Prostate gland (tissue), 2 donors: ENCODE measurements at regions not wholly inside any gene's neighbourhood (a gene's known extent, or its start where the extent isn't known, plus 50 kb on each side); places are given as distances from the start of the nearest gene placed in this dataset.

Experiments
- POLR2A ChIP-seq: fragments of 450-650 bp; IDR thresholded peaks from one replicate; pipeline ENCODE4 v1.6.1; 2016; ENCODE audit warnings: antibody characterized with exemption, mild to moderate bottlenecking
- POLR2AphosphoS5 ChIP-seq: sonication (generic); formaldehyde crosslinking; IDR thresholded peaks from one replicate; pipeline ENCODE4 v1.6.1; 2017; ENCODE audit warnings: antibody characterized with exemption
- TF ChIP-seq, protein P1 (sequence below), 4 experiments: fragments of 200-600 bp in 2 of 4; fragments of 450-650 bp in 2 of 4; sonication (generic) in 2 of 4; IDR thresholded peaks; 1 replicate in 3 of 4; 2 replicates in 1 of 4; pipeline ENCODE4 v1.5.1; 2016 to 2019; ENCODE audit warnings: antibody characterized with exemption in 4 of 4, mild to moderate bottlenecking in 2 of 4, moderate library complexity in 2 of 4

DNA sequence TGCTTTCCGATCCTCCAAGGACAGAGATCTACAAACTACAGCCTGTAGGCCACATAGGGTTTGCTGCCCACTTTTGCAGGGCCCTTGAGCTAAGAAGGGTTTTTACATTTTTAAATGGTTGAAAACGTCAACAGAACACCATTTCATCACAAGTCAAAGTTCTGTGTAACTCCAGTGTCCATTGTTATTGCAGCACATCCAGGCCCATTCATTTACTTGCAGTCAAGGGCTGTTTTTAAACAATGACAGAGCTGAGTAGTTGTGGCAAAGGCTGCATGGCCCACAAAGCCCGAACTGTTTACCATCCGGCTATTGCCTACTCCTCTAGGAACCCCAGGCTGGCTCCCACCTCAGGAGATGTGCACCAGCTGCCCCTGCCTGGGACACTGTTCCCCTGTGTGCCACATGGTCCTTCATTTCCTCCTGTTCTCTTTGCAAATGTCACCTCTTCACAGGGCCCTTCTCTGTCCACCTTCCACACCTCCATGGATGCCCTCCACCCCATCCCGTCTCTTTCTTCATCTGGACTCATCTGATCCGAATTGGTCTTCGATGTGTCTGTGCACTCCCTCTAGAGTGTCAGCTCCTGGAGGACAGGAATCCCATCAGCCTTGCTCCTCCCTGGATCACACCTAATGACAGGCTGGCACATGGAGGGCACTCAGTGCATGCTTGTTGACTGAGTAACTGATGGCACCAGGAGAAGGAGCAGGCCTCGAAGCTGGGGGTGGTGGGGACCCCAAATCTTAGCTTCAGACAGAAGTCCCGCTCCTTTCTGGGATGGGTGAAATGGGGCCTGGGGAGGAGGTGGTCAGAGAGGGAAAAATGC is 69.5 kb upstream of the IQSEC1 start:
- TF ChIP-seq POLR2AphosphoS5, result no peak
- TF ChIP-seq, protein P1, sequence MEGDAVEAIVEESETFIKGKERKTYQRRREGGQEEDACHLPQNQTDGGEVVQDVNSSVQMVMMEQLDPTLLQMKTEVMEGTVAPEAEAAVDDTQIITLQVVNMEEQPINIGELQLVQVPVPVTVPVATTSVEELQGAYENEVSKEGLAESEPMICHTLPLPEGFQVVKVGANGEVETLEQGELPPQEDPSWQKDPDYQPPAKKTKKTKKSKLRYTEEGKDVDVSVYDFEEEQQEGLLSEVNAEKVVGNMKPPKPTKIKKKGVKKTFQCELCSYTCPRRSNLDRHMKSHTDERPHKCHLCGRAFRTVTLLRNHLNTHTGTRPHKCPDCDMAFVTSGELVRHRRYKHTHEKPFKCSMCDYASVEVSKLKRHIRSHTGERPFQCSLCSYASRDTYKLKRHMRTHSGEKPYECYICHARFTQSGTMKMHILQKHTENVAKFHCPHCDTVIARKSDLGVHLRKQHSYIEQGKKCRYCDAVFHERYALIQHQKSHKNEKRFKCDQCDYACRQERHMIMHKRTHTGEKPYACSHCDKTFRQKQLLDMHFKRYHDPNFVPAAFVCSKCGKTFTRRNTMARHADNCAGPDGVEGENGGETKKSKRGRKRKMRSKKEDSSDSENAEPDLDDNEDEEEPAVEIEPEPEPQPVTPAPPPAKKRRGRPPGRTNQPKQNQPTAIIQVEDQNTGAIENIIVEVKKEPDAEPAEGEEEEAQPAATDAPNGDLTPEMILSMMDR (IDR thresholded peaks at IDR 0.05), result no peak
- TF ChIP-seq POLR2A, result no peak
